GM19238 (cell line): ENCODE measurements at regions not wholly inside any gene's neighbourhood (a gene's known extent, or its start where the extent isn't known, plus 50 kb on each side); places are given as distances from the start of the nearest gene placed in this dataset.
"Not testable (repeated sequence)": the region's sequence is repeated elsewhere in the genome, so short reads cannot be mapped to it uniquely, and the experiment has no call there.

ENCODE experiments used
- DNase-seq: peaks from one replicate; pipeline ENCODE4 v3.0.0; 2011; ENCODE audit warnings: low spot score; ENCODE audit not compliant: insufficient read length

DNA sequence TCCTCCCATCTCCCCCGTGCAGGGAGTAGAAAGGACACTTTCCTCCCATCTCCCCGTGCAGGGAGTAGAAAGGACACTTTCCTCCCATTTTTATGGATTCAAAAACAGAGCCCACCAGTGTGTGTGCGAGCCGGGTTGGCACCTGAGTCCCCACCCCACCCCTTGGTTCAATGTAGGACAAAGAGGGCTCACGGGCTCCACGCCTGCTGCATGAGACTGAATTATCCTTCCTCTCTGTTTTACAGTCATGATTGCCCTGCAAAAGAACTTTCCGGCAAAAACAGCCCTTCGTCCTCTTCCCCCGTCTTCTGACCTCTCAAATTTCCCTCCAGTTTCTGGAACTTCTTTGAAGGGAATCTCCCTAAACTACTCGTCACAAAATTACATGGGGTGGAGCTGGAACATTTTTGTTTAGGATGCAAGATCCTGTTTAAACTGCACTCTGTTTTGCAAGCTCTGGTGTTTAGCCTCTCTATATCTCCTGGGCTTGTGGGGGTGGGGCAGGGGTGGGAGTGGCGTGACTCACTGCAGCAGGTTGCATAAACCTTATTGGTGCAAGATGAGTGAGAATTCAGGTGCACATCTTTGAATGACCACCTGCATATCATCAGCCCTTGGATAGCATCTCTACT, 99.8 kb downstream of the PSMG1 start:
- DNase-seq = no peak

DNA sequence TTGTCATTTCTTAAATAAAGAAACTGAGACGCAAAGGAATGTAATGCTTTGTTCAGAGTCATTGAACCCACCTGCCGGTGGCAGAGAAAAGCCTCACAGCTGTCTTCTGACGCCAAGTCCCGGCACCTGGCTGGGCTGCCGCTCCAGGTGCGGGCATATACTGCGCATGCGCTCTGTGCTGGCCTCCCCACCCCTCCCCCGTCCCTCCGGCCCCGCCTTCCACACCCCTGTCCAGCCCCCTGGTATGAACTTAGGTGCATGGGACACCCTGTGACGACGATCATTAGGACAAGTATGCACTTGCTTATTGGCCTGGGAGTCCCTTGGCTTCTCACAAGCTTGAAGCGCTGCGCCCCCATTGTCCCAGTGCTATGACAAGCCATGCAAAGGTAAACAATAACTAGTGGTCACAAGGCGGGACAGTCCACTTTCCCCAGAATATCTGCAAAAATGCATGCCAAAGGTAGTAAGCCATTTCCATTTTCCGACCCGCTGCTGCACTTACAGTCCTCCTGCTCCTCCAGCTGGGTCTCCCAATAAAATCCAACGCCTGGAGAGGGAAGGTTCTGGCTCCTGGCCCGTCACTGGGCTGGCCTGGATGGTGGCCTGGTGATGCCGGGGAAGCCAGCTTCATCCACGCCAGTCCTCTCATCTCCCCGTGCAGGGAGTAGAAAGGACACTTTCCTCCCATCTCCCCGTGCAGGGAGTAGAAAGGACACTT, 100.4 kb downstream of the PSMG1 start:
- DNase-seq = no peak

DNA sequence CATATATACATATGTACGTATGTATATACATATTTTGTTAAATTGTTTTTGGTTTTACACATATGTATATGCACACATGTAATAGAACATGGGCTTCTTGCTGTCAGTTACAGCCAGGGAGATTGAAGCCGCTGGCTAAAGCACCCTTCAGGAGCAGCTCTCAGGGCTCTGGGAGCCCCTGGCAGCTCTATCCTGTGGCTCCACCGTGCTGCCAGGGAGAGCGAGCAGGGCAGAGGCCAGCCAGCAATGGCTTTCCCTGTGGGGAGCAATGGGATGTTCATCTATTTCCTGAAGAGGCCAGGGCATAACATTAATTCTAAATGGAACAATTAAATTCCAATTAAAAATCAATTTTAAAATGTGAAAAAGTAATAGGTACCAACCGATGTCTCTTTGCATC, 102.9 kb downstream of the PSMG1 start:
- DNase-seq = no peak

DNA sequence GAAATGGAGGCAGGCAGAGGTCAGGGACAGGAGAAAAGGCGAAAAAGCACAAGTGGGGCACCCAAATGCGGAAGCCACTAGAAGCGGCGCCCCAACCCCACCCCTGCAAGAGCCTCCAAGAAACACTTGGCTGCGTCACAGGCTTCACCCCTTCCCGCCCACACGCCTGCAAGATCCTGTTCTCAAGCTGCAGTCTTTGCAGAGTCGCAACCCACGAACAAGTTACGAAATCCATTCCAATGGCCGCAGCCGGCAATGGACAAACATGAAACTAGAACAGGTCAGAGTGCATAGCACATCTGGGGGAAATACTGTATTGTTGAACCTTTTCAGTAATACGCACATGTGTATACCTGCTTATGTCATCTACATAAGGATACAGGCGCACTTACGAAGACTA, 103.6 kb downstream of the PSMG1 start:
- no peak for DNase-seq

DNA sequence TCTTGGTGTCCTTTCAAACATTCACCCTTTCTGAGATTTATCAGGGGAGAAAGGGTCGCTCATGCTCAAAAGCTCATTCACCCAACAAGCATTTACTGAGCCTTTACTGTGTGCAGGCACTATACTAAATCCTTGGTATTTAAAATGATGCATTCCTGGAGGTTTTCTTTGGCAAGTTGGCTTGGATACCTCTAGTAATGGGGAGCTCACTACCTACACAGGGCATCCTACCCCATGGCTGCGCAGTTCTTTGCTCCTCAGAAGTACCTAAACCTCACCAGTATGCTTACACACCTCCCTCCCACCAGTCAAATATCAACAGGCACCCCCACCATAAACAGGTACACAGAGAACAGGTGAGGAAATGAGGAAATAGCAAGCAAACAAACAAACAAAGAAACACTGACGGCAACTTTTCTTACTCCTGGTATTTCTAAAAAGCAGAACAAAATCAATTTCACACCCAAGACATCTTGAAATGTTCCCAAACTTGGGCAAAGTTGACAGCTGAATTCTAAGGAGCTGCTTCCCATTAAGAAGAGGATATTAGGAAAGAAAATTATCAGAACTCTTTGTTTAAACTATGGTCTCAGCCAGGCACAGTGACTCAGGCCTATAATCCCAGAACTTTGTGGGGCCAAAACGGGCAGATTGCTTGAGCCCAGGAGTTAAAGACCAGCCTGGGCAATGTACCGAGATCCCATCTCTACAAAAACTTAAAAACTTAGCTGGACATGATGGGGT, 104.8 kb downstream of the PSMG1 start:
- DNase-seq = no peak

DNA sequence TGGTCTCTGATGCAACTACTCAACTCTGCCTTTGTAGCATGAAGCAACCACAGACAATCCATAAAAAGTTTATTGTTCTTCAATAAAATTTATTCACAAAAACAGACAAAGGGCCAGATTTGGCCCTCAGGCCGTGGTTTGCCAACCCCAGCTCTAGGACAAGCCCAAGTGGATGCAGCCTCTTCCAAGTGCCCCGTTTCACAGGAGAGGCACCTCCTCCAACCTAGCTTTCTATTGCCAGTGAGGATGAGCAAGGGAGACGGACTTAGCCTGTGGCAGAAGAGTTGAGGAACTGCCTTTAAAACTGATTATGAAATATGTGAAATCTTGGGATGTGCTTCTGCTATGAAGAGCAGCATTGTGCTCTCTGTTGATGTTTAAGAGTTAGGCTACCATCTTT, 105.4 kb downstream of the PSMG1 start:
- DNase-seq = no peak

DNA sequence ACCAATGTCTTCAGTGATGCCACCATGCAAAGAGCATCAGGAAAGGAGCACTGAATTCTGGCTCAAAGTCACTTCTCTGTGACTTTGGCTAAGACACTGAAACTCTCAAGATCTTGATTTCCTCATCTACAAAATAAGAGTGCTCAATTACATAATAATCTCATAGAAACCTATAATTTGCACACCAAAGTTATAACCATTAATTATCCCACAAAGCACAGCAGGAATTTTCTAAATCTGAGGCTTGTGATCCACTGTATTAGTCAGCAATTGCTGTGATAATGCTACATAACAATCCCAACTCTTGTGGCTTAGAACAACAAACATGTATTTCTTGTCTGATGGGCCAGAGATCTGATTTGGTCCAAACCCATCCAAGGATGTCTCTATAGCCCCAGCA, 108.7 kb downstream of the PSMG1 start:
- DNase-seq = no peak

DNA sequence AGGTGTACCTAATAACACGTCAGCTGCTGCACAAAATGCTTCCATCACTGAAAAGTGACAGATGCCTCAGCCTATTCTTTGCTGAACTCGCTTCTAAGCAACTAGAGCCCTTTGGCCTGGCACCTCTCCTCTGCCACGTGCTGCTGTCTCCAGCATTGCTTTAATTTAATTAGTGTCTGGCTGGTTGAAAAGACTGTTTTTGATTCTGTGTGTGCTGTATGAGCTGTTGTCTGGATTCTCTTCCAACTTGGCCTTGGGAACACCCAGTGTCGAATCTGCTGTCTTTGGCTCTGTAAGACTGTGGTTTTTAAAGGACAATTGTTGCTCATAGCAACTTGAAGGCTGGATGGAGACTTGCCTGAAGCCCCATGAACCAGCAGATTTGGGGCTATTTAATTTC, 109.5 kb downstream of the PSMG1 start:
- no peak for DNase-seq

DNA sequence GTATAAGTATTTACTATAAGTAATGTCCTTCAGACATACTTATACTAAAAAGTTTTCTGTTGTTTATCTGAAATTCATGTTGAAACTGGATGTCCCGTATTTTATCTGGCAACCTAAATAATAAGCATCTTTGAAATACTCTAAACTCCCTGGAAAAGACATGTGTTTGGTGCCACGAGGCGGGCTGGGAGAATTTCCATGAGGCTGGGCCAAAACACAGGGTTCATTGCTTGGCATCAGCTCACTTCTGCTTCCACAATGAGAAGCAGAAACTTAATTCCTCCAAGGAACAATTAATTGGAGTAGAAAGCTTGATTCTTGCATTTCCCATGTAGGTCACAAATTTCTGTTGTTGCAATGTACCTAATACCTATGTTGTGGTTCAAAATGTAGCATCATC, 110.2 kb downstream of the PSMG1 start:
- DNase-seq = no peak

DNA sequence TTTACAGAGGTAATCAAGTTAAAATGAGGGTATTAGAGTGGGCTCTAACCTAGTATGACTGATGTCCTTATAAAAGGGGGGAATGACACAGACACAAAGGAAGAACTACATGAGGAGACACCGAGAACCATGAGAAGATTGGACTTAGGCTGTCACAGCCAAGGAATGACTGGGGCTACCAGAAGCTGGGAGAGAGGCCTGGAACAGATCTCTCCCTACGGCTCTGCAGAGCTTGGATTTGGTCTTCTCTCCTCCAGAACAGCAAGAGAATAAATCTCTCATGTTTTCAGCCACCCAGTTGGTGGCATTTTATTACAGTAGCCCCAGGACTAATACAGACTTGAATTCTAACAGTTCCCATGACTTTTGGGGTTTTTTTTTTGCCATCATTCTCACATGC, 110.8 kb downstream of the PSMG1 start:
- DNase-seq = no peak

DNA sequence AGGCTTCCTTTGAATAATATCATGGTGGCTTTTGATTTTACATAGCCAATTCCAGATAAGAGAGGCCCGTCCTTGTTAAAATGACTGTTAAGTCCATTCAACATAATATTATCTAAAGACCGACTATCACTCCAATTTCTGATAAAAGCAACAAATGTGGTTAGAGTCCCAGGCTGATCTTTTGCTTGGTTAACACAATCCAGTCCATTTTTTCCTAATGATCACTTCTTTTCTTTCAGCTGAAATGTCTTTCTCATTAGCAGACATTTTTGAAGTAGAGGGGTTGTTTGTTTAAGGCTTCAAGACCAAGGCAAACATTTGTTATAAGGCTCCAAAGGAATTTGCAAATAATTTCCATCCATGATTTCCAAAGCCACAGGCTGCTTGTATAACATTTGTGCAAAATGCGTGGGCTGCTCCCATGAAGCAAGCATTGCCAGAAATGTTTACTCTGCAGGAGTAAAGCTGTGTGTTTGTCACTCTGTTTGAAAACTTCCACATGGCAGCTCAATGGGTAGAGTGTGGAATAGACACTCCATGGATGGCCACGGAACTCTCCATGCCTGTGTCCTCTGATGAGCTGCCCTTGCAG, 111.5 kb downstream of the PSMG1 start:
- no peak for DNase-seq

DNA sequence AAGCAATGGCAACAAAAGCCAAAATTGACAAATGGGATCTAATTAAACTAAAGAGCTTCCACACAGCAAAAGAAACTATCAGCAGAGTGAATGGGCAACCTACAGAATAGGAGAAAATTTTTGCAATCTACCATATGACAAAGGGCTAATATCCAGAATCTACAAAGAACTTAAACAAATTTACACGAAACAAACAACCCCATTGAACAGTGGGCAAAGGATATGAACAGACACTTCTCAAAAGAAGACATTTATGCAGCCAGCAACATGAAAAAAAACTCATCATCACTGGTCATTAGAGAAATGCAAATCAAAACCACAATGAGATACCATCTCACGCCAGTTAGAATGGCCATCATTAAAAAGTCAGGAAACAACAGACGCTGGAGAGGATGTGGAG, 113.4 kb downstream of the PSMG1 start:
- DNase-seq = not testable (repeated sequence)

DNA sequence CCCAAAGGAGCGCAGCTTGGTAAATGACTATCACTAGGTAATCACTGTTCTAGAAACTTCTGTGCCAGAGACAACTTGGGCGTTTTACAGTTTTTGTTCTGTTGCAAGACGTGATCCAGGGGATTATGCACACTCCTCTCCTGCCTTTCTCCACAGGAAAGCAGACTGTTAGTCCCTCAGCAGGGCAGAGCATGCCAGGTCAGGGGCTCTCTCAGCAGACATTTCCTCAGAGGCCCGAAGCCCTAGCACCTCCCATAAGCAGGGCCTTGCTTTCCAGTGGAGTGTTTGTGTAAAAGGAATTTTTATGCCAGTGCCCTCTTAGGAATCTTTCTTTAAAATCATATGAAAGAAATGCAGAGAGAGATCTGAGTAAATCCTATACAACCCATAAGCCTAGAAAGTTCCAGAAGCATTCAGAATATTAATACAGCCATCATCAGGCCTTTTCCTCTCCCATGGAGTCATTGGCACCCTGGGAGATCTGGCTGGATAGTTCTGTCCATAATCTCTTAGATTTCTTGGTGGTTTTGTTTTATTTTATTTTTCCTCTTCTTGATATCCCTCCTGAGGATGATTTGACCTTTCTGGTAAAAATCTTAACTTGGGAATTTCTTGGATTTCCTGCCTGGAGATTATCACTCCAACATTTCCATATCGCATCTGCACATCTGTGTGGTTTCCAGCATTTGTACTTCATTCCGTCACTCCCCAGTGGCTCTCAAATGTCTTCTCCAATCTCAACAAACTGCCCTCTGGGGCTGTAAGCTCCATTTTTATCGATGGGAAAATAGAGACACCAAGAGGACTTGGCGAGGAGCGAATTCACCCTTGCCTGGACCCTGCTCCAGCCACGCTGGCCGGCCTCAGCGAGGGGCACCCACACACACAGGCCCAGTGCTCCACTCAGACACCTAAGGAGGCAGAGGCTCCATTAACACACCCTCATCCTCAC, 116.1 kb downstream of the PSMG1 start:
- DNase-seq = no peak

DNA sequence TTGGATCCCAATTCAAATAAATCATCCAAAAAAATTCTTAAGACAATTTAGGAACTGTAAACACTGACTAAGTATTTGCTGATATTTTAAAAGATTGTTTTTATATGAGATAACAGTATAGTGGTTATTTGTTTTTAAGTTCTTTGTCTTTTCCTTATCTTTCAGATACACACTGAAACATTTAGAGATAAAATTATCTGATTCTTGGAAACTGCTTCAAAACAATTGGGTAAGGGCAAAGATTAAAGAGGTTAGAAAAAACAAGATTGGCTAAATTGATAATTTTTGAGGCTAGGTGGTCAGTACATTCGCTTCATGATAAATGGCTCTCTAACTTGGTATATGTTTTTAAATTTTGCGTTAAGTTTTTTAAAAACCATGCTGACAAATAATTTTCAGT, 117.3 kb downstream of the PSMG1 start:
- no peak for DNase-seq

DNA sequence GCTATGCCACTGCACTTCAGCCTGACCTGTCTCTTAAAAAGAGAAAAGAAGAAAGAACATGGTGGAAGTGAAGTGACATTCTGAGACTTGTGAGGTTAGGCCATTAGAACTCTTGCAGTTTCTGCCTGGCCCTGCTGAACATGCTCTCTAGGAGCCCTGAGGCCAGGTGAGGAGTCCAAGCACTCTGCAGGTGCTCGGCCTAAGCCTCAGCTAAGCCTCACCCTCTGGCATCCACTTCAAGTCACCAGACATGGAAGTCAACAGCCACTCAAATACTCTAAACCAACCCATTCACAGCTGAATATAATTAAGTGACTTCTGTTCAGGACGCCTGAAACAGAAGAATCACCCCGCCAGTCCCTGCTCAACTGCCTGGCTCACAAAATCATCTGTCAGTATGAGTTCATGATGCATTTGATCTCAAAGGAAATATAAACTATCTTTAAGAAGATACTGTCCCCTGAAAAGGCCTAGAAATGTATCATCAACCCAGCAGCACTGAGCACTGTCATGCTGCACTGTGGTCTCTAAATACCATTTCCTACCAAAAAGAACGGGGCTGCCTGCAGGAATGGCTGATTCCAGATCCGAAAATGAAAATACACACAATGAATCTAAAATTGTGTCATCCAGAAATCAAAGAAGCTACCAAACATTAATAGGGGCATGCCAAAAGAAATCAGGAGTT, 118.8 kb downstream of the PSMG1 start:
- no peak for DNase-seq

DNA sequence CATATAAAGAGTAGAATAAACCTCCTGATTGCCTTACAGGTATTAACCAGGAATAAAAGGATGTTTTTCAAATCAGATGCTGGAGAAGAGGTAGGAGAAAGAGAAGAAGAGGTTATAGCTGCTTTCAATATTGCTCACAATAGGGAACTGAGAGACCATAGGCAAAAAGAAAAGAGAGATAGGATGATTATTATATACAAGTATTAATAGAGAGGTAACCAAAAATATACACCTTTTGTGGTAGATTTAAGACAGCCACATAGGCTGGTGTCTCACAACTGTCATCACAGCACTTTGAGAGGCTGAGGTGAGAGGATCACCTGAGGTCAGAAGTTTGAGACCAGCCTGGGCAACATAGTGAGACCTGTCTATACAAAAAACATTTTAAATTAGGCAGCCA, 119.7 kb downstream of the PSMG1 start:
- DNase-seq = no peak

DNA sequence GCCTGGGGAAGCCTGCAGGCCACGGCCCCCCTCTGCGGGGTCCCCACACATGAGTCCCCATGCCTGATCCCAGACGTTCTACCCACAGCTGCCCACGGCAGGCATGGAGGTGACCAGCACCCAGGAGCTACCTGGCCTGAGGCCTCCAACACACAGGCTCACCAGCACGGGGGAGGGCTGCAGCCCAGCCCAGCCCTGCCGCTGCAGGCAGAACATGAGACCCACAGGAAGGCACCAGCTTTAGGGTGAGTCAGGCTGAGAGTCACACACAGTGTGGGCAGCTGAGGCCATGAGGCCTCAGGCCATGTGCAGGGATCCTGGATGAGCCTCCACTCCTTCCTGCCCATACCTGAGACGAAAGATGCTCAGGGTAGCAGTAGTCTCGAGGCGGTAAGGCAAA, 121.1 kb downstream of the PSMG1 start:
- no peak for DNase-seq

DNA sequence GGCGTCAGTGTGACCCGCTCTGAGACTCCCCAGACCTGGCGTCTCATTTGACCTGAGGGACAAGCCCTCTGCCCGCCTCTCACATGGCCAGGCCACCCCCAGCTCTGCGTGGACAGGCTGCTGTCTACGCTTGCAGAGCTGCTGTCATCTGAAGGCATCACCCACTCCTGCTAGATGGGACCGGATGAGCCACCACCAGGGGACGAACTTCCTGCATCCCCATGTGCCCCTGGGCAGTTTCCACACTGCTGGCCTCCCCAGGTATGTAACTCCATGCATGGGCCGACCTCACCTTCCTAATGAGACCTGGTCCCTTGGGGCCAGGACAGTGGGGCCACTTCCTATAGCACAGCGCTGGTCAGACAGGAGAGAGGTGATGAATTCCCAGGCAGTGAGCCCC, 121.5 kb downstream of the PSMG1 start:
- no peak for DNase-seq

DNA sequence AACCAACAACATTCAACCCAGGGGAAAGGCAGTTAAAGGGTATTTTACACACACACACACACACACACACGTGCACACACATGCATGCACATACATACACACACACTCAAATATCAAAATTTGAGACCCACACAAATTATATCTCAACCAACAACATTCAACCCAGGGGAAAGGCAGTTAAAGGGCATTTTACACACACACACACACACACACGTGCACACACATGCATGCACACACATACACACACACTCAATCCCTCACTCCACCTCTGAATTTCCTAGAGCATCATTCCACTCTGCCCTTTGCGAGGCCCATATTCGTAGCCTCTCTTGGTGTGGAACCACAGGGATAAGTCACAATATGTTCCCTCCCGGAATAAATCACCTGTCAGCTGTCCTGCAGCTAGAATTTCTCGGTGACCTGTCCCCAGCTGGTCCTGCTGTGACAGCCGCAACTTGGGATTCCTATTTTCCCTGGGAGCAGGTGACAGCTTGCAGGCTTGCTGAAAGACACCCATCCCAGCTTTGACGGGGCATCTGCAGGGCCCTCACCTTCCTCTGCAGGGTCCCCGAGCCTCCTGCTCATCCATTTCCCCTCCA, 122.7 kb downstream of the PSMG1 start:
- DNase-seq = no peak

DNA sequence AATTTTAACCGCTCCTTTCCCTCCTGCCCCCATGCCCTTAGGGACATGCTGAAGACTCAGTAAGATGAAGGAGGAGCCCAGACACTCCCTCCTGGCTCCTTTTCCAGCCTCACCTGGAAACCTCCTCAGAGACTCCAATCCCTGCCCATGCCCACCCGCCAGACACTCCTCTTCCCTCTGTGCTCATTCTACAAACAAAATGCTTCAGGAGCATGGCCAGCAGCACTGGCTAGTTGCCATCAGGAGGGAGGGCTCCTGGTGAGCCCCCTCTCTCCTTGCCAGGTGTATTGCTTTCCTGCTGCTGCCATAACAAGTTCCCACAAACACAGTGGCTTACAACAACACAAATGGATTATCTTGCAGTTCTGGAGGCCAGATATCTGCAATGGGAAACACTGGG, 126.1 kb downstream of the PSMG1 start:
- no peak for DNase-seq
